Breast epithelium (tissue), 4 donors: ENCODE measurements at regions not wholly inside any gene's neighbourhood (a gene's known extent, or its start where the extent isn't known, plus 50 kb on each side); places are given as distances from the start of the nearest gene placed in this dataset.

ENCODE experiments used
- DNase-seq, 2 donors: peaks; one replicate each; pipeline ENCODE4 v3.0.0-alpha.2; 2019; ENCODE audit warnings: low spot score in 2 of 2
- H3K27ac ChIP-seq, 2 donors: fragments of 200-600 bp; sonication (generic) in 1 of 2; one replicate each; pipeline ENCODE4 v1.5.1; 2016 to 2019; ENCODE audit warnings: mild to moderate bottlenecking in 1 of 2
- H3K27me3 ChIP-seq, 2 donors: fragments of 200-600 bp; sonication (generic) in 1 of 2; one replicate each; pipeline versions ENCODE4 v1.5.1 to v1.6.0; 2017 to 2019; ENCODE audit warnings: control low read depth in 1 of 2, mild to moderate bottlenecking in 1 of 2
- H3K36me3 ChIP-seq: fragments of 200-600 bp; one replicate; pipeline ENCODE4 v1.5.1; 2019
- H3K4me1 ChIP-seq, 2 donors: fragments of 200-600 bp; sonication (generic); one replicate each; pipeline ENCODE4 v1.5.1; 2016 to 2019; ENCODE audit warnings: control low read depth in 1 of 2
- H3K4me3 ChIP-seq, 3 donors: fragments of 200-600 bp; sonication (generic); 1 replicate in 2 of 3; 2 replicates in 1 of 3; pipeline ENCODE4 v1.5.1; 2016 to 2019; ENCODE audit warnings: mild to moderate bottlenecking in 3 of 3, moderate library complexity in 2 of 3
- H3K9me3 ChIP-seq, 2 donors: fragments of 200-600 bp; sonication (generic) in 1 of 2; one replicate each; pipeline ENCODE4 v1.5.1; 2016 to 2019; ENCODE audit warnings: control low read depth in 1 of 2
- POLR2A ChIP-seq: fragments of 450-650 bp; IDR thresholded peaks from one replicate; pipeline ENCODE4 v1.6.1; 2016; ENCODE audit warnings: antibody characterized with exemption, mild to moderate bottlenecking, moderate library complexity
- POLR2AphosphoS5 ChIP-seq, 3 donors: sonication (generic); formaldehyde crosslinking; IDR thresholded peaks; one replicate each; pipeline ENCODE4 v1.6.1; 2017; ENCODE audit warnings: antibody characterized with exemption in 3 of 3
- intact Hi-C: fragments of 100-400 bp; cut with DNase I; formaldehyde crosslinking; loops from one replicate; pipeline ENCODE4 v1.15.1; 2023; ENCODE audit warnings: low total_unique reads
- TF ChIP-seq, protein P1 (sequence below), 3 donors: fragments of 450-650 bp; IDR thresholded peaks; one replicate each; pipeline ENCODE4 v1.5.1; 2016 to 2017; ENCODE audit warnings: antibody characterized with exemption in 3 of 3, mild to moderate bottlenecking in 3 of 3, moderate library complexity in 3 of 3

DNA sequence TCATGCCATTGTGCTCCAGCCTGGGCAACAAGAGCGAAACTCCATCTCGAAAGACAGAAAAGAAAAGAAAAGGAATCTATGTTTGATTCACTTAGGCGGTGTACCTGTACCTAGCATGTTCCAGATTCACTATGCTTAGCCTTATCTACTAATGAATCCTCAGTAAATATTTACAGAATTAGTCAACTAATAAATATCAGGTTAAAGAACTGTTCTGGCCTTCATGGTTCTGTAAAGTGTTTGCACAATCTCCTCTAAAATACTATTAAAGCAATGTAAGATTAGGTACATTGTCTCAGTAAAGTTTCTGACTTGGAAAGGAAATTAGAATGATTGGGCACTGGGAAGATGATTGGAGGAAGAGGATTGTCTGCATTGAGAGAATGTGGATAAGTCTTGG lies 2770.4 kb downstream of the PCDH9 start:
- intact Hi-C loops, result no loop called here
- TF ChIP-seq POLR2AphosphoS5 (IDR thresholded peaks at IDR 0.05) (no peak), POLR2A (no peak)
- TF ChIP-seq, protein P1, sequence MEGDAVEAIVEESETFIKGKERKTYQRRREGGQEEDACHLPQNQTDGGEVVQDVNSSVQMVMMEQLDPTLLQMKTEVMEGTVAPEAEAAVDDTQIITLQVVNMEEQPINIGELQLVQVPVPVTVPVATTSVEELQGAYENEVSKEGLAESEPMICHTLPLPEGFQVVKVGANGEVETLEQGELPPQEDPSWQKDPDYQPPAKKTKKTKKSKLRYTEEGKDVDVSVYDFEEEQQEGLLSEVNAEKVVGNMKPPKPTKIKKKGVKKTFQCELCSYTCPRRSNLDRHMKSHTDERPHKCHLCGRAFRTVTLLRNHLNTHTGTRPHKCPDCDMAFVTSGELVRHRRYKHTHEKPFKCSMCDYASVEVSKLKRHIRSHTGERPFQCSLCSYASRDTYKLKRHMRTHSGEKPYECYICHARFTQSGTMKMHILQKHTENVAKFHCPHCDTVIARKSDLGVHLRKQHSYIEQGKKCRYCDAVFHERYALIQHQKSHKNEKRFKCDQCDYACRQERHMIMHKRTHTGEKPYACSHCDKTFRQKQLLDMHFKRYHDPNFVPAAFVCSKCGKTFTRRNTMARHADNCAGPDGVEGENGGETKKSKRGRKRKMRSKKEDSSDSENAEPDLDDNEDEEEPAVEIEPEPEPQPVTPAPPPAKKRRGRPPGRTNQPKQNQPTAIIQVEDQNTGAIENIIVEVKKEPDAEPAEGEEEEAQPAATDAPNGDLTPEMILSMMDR (IDR thresholded peaks at IDR 0.05), result no peak
- no peak for DNase-seq
- Histone ChIP-seq H3K4me1 (no peaks in the 10 kb centered on the region), H3K36me3 (no peaks in the 10 kb centered on the region), H3K4me3 (no peak overlapping the region), H3K27ac (no peak overlapping the region), H3K27me3 (no peaks in the 10 kb centered on the region), H3K9me3 (no peaks in the 10 kb centered on the region)

DNA sequence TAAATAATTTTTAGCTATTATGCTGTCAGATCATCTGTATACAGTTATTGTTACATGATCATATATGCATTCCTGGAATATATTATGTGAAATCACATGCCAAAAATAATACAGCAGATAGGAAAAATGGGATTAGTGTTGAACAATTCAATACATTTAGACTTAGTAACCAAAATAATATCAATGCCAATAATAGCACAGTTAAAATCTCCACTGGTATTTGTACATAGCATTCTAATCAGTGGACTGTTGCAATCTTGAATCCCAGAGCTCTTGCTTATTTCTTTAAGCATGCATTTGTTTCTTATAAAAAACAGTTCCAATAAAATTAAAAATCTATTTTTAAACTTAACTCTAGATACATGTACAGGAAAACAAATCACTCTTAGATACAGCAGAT lies 2772.2 kb downstream of the PCDH9 start:
- no peak for TF ChIP-seq POLR2A
- no peak for TF ChIP-seq POLR2AphosphoS5 (IDR thresholded peaks at IDR 0.05)
- TF ChIP-seq, protein P1 (IDR thresholded peaks at IDR 0.05), result no peak
- no peak overlapping the region for H3K27ac ChIP-seq
- H3K4me3 ChIP-seq, result no peak overlapping the region
- no peaks in the 10 kb centered on the region for H3K36me3 ChIP-seq
- H3K9me3 ChIP-seq, result no peaks in the 10 kb centered on the region
- H3K27me3 ChIP-seq, result no peaks in the 10 kb centered on the region
- intact Hi-C loops, result no loop called here
- H3K4me1 ChIP-seq, result no peaks in the 10 kb centered on the region
- DNase-seq, result no peak

DNA sequence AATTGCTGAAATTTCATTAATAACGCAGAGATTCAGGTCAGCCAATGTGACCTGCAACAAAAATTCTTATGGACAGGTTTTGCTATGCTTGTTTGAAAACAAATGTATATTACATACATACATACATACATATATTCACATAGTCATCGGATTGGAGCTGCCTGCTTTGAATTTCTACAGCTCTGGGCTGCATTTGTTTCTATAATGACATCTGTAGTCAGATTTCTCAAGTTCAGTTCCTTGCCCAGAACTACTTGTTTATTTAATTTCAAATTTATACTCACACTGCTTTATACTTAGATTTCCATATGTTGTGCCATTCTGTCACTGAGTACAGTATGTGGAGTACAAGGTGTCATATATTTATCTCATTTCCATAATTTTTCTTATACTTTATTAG lies 2775.0 kb downstream of the PCDH9 start:
- Histone ChIP-seq H3K27me3 (no peaks in the 10 kb centered on the region), H3K36me3 (no peaks in the 10 kb centered on the region), H3K4me3 (no peak overlapping the region), H3K9me3 (no peaks in the 10 kb centered on the region), H3K4me1 (no peaks in the 10 kb centered on the region), H3K27ac (no peak overlapping the region)
- no peak for TF ChIP-seq POLR2A
- TF ChIP-seq, protein P1 (IDR thresholded peaks at IDR 0.05), result no peak
- TF ChIP-seq POLR2AphosphoS5 (IDR thresholded peaks at IDR 0.05), result no peak
- DNase-seq, result no peak
- intact Hi-C loops, result no loop called here

DNA sequence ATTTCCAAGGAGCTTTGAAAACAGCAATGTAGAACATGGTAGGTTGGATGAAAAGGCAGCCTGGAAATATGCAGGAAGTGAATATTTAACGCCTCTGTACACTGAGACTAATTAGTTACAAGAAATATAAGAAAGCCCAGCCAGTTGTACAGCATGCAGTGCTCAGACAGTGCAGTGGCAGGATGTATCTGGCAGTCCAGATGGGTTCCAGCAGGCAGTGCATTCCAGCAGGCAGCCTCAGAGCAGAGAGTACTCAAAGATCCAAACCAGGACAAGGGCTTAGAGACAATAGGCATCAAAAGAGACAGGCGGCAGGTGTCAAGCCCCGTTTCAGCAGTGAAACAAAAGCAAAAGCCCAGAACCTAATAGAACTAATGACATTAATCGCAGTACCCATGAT lies 2776.3 kb downstream of the PCDH9 start:
- TF ChIP-seq POLR2A, result no peak
- no peak for TF ChIP-seq POLR2AphosphoS5 (IDR thresholded peaks at IDR 0.05)
- TF ChIP-seq, protein P1 (IDR thresholded peaks at IDR 0.05), result no peak
- no peak overlapping the region for H3K27ac ChIP-seq
- H3K4me1 ChIP-seq, result no peaks in the 10 kb centered on the region
- H3K4me3 ChIP-seq, result no peak overlapping the region
- no peaks in the 10 kb centered on the region for H3K9me3 ChIP-seq
- no peaks in the 10 kb centered on the region for H3K36me3 ChIP-seq
- DNase-seq, result no peak
- intact Hi-C loops, result no loop called here
- H3K27me3 ChIP-seq, result no peaks in the 10 kb centered on the region

DNA sequence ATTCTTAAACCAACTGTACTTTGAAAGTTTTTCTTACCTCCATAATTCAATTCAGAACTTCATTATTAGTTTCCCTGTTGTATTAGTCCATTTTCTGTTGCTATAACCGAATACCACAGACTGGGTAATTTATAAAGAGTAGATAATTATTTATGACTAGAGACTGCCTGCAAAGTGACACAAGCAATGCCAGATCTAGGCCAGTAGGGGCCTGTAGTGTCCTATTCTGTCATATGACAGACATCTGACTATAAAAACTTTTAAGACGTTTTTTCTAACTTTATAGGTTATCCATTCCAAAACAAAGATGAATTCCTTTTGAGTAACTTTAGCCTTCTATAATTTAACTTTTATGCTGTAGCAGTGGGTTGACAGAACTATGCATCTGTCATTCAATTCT lies 2783.8 kb downstream of the PCDH9 start:
- Histone ChIP-seq H3K27me3 (no peaks in the 10 kb centered on the region), H3K36me3 (no peaks in the 10 kb centered on the region), H3K4me3 (no peak overlapping the region), H3K27ac (no peak overlapping the region), H3K9me3 (no peaks in the 10 kb centered on the region), H3K4me1 (no peaks in the 10 kb centered on the region)
- intact Hi-C loops, result no loop called here
- TF ChIP-seq, protein P1 (IDR thresholded peaks at IDR 0.05), result no peak
- TF ChIP-seq POLR2AphosphoS5 (IDR thresholded peaks at IDR 0.05) (no peak), POLR2A (no peak)
- no peak for DNase-seq
